Inferior parietal cortex (tissue), 1 donor: ENCODE measurements at regions not wholly inside any gene's neighbourhood (a gene's known extent, or its start where the extent isn't known, plus 50 kb on each side); places are given as distances from the start of the nearest gene placed in this dataset.

Experiments used
- DNase-seq: peaks from one replicate; pipeline ENCODE4 v3.0.0-alpha.2; 2016; ENCODE audit errors: extremely low spot score

DNA sequence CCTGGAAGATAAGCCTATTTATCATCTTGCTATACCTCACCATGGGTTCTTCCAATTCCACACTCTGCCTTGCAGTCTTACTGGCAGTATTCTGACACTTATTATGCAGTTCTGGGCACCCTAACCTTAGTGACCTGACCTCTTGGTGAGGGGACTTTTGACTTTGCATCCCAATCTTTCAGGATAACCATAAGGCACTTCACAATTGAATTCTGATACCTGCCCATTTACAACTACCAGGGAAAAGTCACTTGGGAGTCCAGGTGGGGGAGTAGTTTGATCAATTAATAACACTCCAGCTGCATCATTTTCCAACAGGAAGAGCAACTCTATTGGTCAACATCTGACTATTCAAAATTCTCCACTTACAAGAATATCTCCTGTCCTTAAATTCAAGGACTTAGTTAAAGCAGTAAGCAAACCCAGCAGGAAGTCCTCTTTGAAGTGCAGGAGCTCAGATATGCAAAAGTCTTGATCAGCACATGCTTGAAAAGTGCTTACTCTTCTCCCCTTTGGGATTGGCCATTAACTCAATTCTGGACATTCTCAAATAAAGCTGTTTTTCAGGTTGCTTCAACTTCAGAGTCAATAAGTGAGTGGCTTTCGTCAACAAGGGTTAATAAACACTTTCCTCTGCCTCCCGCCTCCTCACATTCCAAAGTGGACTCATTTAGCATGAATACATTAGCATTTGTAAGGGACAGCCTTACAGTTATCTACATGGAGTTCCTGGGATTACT is 177.4 kb upstream of the NRIP1 start:
- no peak for DNase-seq

DNA sequence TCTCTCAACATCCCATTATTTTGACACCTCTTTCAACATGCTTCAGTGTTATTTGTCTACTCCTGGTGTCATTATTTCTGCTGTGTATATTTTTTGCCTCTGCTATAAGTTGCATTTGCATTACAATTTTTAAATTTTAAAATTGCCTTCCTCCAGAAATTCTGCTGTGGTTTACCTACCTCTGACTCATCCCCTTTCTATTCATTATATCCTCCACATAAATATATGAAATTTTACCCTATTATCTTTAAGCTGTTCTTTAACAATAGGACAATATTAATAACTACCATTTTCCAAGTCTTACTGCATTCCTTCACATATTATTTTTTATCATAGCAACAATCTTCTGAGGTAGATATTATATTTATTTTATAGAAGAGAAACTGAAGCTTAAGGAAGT is 178.1 kb upstream of the NRIP1 start:
- DNase-seq: no peak

DNA sequence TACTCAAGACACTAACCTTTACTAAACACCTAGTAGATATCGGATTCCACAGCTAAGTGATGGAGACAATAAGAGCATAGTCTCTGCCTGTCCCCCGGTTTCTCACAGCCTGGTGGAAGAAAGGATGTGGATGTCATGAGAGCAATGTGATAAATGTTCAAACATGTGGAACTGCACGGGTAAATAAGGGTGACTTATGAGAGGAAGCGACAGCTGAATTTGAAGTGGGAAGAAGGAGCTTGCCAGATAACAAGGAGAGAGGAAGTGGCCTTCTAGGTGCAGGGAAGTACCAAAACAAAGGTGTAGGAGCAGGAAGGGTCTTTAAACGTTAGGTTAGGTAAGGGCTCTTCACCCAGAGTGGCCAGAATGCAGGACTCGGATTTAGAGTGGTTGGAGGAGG is 178.6 kb upstream of the NRIP1 start:
- DNase-seq: no peak

DNA sequence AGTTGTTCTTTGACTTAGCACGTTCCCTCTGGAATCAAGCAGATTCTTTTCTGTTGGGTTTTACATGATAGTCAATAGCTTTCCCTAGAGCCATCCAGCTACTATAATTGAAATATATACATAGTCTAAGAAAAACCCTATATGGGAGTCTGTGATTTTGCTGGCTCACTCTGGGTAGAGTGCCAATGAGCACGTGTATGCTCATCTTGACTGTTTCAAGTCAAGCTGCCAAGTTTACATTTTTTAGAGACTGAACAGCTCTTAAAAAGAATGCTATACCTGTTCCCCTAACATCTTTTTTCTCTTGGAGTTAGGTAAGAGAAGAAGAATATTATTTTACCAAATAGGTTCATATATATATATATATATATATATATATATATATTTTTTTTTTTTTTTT is 182.8 kb upstream of the NRIP1 start:
- DNase-seq: no peak

DNA sequence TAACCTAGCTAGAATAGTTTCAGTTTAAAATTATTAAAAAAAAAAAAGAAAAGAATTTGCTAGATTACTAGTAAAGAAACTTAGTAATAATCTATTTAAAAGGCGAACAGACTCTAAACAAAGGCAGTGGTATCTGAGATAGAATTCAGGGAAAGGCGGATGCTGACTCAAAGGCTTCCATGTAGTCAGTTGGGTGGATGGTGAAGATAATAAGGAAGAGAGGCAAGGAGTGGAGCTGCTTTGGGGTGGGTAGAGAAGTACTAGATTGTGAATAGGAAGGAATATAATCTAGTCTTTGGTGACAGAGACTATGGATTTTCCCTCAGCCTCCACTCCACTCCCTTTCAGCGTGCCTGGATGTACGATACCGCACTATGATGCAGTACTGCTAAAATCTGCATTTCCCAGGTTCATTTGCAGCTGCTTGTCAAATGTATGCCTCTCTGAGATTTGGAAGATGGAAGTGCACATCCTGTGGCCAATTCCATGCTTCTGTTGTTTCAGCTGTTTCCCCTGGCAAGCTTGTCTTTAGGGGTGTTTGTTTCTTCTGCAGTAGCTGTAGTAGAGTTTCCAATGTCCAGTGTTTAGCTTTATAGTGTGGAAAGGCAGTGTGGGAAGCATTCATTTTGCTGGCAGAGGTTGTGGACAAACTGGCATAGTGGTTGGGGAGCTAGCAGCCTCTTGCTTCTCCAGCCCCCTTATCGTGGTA is 184.6 kb upstream of the NRIP1 start:
- DNase-seq: no peak

DNA sequence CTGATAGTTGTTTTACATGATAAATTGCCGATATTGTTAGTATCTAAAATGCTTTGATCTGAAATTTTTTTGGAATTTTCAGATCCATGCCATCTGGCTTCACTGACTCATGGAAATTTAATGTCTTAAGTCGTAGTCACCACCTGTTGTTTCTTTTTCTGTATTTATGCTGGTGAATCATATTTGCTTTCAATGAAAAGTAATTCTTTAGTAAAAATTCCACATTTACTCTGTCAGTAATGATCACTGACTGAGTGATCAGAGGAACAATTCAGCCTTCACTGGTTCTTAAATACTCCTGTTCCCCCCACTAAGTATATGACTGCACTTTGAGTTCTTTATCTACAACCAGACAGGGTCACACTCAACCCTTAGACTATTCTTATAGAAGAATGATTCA is 185.6 kb upstream of the NRIP1 start:
- no peak for DNase-seq

DNA sequence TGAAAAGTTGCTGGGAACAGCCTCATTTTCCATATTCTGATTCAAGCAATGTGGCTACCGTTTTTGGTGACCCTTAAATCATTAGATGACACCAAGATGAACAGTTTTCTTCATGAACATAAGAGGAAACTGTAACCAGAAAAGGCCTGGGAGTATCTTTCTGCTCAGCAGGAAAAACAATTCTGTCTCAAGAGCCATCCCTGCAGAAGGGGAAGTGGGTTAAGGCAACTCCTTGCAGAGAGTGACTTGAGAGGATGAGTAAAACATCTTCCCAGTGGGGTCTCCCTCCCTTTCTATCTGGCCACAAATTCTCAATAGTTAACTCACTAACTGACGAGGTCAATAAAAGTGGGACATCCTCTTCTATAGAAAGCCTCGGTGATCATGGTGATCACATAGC is 187.6 kb upstream of the NRIP1 start:
- DNase-seq: no peak

DNA sequence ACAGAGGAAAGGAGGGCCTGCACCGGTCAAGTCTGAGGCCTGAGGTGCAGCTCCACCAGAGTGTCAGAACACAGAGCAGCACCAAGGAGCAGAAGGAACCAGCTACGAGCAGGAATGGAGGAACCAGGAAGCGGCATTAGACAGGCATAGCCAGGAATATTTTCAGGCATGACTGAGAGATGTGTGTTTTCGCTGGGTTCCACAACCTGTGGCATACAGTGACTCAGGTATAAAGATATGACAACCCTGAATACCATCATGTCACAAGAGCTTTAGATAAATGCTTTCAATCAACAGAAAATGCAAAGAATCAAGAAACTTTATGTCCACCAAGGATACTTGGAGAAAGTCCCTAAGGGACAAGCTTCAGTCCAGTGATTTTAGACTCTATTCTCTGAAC is 189.3 kb upstream of the NRIP1 start:
- DNase-seq: no peak

DNA sequence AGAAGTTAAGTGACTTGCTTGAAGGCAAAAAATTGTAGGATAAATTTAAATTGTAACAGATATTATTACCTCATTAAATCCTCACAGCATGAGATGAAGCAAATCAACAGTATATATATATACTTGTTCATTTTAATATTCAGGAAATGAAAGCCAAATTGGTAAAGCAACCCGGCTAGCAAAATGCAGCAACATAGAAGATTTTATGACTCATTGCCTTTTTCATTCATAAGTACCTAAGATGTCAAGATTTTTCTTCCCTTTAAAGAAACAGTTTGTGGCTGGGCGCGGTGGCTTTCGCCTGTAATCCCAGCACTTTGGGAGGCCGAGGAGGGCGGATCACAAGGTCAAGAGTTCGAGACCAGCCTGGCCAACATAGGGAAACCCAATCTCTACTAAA is 190.5 kb upstream of the NRIP1 start:
- no peak for DNase-seq

DNA sequence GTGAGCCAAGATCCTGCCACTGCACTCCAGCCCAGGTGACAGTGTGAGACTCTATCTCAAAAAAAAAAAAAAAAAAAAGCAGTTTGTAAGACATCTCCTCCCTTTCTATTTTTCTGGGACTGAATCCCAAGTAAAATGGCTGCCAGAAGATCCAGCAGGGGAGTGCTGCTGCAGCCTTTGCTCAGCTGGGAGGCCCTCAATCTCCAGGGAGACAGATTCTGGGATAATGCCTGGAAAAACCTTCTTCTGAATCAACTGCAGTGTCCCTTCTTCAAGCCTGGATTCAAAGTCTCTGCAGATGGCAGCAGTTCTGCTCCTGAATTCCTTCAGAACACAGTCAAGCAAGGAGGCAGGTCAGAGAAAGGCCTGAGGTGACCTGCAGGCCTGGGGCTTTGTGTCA is 191.0 kb upstream of the NRIP1 start:
- no peak for DNase-seq

DNA sequence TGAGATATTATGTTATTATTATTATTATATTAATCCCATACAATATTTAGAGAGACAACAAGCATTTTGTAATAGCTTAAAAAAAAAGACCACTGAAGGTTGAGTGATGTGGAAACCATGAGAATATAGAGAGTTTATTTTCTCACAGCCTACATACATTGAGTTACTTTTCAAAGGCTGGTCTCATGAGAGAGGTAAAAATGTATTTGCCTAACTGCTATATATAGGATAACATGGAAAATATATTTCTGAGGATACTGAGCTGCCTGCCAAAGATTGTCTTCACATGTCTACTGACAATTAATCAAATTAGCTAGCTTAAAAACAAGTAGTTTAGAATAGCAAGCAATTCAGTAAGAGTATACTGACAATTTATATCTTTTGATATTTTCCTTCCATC is 192.2 kb upstream of the NRIP1 start:
- no peak for DNase-seq

DNA sequence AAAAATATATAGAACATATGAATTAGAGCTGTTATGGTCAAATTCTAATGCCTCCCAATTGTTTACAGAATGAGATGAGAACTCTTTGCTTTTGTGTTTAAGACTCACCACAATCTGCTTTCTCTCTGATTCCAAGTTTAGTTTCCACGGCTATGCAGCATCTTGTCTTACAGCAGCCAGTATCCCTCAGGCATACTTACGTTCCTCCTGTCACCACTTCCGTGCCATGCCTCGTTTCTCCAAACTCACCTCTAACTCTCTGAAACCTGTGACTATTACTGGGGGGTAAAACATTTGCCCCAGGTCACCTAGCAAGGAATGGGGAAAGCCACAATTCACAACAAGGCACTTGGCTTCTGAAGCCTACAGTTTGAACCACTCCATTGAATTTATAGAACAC is 192.8 kb upstream of the NRIP1 start:
- no peak for DNase-seq

DNA sequence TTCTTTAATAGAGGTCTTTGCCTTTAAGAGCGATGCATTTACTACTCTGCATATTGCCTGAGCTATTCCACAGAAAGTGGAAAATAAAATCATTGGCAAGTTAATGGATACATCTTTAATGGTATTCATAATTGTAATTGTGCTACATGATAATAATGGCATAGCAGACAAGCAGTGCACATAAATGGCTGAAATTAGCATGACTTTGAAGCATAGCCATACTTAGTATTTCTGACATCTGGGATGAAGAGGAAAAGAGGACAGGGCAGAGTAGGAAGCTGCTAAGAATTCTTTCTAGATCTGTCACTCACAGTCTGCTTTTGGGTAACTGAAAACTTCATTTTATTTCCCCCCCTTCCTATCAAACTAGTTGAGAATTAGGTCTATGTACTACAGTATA is 195.0 kb upstream of the NRIP1 start:
- DNase-seq: no peak

DNA sequence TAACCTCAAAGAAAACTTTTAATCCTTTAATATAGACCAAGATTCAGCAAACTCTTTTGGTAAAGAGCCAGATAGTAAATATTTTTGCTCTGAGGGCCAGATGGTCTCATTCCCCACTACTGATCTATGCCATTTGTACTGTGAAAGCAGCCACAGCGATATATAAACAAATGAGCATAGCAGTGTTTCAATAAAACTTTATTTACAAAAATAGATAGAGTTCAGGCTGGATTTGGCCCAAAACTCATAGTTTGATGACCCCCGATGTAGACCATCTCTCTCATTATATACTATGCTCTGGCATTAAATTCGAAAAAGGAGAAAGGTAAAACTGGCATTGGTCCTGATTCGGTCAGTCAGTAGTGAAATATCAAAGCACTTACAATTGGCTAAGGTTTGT is 195.8 kb upstream of the NRIP1 start:
- no peak for DNase-seq

DNA sequence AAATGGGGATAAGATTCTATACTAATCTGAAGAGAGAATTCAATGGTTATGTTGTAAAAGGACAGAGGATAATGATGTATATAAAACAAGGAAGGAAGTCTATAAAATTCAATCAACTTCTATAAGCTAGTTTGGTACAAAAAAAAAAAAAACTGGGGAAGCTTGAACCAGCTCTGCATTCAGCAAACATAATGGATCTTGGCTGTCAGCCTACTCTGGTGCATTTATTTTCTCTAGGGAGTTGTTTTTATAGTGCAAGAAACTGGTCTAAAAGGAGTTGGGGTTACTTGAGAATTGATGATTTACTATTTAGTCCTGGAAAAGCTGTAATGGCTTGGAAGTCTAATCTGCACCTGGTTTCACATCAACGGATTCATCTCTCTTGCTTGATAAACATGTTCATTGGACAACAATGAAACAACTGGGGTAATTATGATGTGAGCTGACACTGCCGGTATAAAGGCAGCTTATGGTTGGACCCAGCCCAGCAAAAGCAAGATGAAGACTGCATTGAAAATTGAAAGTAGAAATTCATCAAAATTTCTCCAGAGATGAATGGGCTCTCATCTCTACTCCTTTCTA is 199.4 kb upstream of the NRIP1 start:
- no peak for DNase-seq

DNA sequence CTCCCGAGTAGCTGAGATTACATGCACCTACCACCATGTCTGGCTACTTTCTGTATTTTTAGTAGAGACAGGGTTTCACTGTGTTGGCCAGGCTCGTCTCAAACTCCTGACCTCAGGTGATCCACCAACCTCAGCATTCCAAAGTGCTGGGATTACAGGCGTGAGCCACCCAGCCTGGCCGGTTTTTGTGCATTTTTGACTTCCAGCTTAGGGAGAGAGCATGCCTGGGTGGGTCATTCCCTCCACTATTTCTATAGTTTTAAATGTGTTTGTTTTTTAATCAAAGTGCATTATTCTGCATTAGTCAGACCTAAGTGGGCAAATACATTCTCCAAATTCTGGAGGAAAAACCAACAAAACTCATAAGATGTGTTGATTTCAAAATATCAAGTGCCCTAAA is 207.4 kb upstream of the NRIP1 start:
- DNase-seq: no peak

DNA sequence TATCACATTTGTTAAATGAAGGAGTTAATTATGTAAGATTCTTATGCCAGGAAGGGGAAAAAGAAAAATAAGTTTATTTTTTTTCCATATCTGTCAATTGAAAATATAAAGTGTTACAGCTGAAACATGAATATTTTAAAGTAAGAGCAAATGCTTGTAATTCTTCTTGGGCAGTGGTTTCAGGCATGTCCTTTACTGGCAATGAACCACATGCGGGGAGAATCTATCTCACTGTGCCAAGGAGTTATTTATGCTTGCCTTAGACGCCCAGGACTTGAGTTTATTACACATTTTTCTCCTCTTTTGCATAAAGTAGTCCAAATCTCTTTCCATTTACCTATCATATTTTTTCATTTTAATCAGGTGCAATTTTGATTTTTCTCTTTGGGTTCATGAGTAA is 207.8 kb upstream of the NRIP1 start:
- no peak for DNase-seq

DNA sequence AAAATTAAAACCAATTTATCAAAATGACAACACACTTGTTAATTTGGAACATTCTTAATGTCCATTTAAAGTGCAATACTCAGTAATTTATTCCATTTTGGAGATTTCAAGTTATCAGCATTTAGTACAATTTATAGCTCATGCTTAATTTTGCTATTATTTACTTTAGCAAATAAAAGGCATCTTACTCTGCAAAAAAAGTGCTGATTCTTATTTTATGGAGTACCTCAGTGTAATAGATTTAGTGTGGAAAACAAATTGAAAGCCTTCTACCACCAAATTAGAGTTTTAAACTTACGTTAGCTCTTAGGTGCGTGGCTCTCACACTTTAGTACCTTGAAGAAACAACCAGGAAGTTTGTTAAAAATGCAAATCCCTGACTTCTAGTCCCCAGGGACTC is 208.4 kb upstream of the NRIP1 start:
- DNase-seq: no peak

DNA sequence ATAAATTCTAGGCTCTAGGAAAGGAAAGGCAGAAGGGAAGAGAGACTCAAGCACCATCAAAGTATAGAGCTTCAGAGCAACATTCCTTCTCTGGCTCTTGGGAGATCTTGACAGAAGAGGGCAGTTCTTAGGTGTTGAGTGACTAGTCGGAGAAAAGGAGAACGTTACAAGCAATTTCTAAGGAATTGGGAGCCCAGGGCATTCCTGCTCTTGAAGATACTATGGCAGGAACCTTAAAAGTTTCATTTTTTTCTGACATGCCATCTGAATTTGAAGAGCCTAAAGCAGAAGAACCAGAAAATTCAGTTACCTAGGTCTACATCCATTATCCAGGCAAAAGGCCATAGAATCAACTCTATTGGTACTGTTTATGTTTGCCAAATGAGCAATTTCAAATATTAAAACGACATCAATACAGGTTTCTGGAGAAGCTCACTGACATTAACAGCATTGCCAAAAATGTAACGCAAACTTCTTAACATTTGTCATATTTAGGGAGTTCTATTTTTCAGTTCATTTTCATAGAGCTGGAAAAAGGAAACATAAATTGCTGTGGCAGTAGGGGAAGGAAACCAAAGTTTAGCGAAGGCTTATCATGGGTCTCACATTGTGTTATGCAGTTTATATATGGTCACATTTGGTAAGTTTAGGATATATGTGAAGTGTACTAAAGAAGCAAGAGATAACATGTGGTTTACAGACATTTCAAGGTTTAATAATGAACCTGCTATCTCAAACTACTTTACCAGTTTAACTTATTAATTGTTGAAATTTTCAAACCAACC is 210.1 kb upstream of the NRIP1 start:
- DNase-seq: no peak

DNA sequence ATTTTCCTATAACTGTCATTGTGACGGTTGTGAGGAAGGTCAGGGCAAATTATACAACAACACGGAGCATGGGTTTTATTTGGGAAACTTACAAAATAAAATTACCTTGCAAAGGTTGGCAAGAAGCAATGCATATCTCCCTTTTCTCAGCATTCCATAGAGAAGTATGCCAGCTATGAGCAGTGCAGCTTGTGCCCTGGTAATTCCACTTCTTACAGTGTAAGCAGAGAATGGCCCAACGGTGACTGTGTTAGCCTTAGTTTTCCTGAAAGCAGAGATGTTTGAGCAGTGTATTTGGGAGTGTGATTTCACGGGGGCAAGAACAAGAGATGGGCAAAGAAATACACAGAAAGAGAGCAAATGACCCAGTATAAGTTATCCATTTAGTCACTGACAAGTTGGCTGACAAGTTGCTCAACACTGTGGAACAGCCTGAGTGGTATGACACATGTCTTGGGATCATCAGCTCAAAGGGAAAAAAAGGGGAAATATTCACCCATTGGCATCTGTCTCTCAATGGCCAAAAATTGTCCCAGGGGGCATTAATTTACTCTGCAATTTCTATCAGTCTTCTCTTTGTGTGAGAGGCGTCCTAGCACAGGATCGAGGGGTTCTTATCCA is 210.9 kb upstream of the NRIP1 start:
- DNase-seq: no peak

DNA sequence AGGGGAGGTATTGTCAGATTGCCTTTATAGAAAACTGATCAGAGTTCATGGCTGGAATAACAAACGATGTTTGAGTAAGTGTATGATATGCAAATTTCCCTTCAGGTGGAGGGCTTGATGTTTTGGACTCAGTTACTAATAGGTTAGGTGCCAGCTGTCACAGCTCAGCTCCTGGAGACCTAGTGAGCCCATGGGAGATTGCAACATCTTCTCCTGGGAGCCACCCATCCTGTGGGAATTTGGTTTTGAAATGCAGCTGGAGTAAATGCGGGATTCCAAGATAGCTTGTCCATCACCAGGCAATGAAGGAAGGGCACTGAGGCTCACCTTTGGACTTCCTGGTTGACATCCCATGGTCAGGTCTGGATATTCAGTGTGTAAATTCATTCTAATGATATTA is 211.4 kb upstream of the NRIP1 start:
- no peak for DNase-seq

DNA sequence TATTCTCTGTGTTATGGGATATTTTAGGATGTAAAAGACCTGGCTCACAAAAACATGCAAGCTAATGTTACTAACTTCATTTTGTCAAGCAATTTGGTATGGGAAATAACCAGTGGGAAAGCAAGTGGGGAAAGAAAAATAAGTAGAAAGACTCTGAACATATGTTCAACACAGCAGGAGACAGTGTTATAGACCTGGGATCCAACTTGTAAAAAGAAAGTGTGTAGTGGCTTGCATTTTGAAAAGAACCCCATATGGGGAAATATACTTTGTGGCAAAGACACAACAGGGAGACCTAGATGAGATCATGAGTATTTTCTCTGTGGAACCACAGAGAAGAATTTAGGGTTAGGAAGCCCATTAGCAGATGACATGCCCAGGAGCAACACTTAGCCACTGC is 212.7 kb upstream of the NRIP1 start:
- peak; percentile 13 for DNase-seq
